ENCODE measurements at regions not wholly inside any gene's neighbourhood (a gene's known extent, or its start where the extent isn't known, plus 50 kb on each side); places are given as distances from the start of the nearest gene placed in this dataset.

DNA sequence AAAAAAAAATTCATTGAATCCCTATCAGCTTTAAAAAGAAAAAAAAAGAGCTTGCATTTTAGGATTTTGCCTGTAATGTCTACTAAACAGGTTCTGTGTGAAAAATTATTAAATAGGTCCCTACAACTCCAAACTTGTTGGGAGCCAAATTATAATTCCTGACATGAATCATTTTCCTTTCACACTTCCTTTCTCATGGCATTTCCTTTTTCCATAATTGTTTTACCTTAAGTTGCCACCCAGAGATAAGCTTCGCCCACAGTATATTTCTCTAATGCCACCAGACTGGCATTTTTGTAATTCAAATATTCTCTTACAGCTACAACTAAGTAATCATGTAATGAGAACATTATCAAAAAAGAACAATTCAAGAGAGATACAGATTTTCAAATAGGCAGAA is 348.8 kb downstream of the EFNA5 start:
- Histone ChIP-seq H3K4me1 (no peaks in the 10 kb centered on the region), H3K9me3 (no peaks in the 10 kb centered on the region), H3K27me3 (no peaks in the 10 kb centered on the region), H3K27ac (no peak overlapping the region), H3K4me3 (no peak overlapping the region), H3K36me3 (no peaks in the 10 kb centered on the region)
- TF ChIP-seq EP300 (IDR thresholded peaks at IDR 0.05) (no peak), POLR2A (IDR thresholded peaks at IDR 0.05) (no peak), POLR2AphosphoS5 (IDR thresholded peaks at IDR 0.05) (no peak)
- TF ChIP-seq, protein P1, sequence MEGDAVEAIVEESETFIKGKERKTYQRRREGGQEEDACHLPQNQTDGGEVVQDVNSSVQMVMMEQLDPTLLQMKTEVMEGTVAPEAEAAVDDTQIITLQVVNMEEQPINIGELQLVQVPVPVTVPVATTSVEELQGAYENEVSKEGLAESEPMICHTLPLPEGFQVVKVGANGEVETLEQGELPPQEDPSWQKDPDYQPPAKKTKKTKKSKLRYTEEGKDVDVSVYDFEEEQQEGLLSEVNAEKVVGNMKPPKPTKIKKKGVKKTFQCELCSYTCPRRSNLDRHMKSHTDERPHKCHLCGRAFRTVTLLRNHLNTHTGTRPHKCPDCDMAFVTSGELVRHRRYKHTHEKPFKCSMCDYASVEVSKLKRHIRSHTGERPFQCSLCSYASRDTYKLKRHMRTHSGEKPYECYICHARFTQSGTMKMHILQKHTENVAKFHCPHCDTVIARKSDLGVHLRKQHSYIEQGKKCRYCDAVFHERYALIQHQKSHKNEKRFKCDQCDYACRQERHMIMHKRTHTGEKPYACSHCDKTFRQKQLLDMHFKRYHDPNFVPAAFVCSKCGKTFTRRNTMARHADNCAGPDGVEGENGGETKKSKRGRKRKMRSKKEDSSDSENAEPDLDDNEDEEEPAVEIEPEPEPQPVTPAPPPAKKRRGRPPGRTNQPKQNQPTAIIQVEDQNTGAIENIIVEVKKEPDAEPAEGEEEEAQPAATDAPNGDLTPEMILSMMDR (IDR thresholded peaks at IDR 0.05), result no peak
- no peak for DNase-seq
- intact Hi-C loops (cut with DNase I), result no loop called here
- WGBS, 2 donors, result 81 to 87% methylated on average over 1 of the region's 1 CpG

DNA sequence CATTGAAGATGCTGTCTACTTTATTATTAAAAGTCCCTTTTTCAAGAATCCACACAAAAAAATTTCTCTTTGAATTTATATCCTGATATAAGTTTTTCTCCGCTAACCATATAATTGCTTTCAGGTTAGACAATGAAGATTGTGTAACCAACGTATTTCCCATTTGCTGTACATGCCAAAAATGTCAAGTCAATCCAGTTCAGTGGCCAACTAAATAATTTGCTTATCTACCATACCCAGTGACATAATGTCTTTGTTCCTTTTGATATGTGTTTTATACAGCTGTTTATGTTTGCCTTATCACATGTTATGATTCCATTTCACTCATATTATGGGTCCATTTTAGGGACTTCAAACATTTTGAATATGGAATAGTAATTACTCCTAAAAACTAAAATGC is 349.9 kb downstream of the EFNA5 start:
- H3K36me3 ChIP-seq, result no peaks in the 10 kb centered on the region
- no peak overlapping the region for H3K27ac ChIP-seq
- no peaks in the 10 kb centered on the region for H3K9me3 ChIP-seq
- intact Hi-C loops (cut with DNase I), result no loop called here
- no peaks in the 10 kb centered on the region for H3K4me1 ChIP-seq
- TF ChIP-seq, protein P1 (IDR thresholded peaks at IDR 0.05), result no peak
- TF ChIP-seq POLR2A (IDR thresholded peaks at IDR 0.05) (no peak), POLR2AphosphoS5 (IDR thresholded peaks at IDR 0.05) (no peak), EP300 (IDR thresholded peaks at IDR 0.05) (no peak)
- 19 to 60% methylated on average over 2 of the region's 2 CpGs for WGBS, 2 donors
- no peaks in the 10 kb centered on the region for H3K27me3 ChIP-seq
- DNase-seq, result no peak
- no peak overlapping the region for H3K4me3 ChIP-seq

DNA sequence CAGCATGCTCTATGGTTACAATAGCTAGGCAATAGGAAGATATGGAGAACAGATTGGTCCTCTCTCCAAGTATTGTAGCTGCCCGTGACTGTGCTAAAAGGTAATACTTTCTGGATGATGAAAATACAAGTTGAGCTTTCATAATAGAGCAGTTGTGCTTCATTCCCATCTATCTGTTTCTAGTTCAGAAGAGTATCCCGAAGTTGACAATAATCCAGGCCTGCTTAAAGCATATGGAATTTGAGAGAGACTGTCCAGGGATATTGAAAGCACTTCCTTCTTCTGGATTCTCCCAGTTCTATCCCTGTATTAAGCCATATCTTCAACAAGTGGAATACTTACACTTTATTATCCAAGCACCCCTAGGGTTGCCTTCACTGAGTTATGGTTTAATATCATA is 350.4 kb downstream of the EFNA5 start:
- Histone ChIP-seq H3K27me3 (no peaks in the 10 kb centered on the region), H3K27ac (no peak overlapping the region), H3K9me3 (no peaks in the 10 kb centered on the region), H3K36me3 (no peaks in the 10 kb centered on the region), H3K4me1 (no peaks in the 10 kb centered on the region), H3K4me3 (no peak overlapping the region)
- DNase-seq, result no peak
- no peak for TF ChIP-seq EP300 (IDR thresholded peaks at IDR 0.05)
- no peak for TF ChIP-seq POLR2AphosphoS5 (IDR thresholded peaks at IDR 0.05)
- TF ChIP-seq, protein P1 (IDR thresholded peaks at IDR 0.05), result no peak
- no peak for TF ChIP-seq POLR2A (IDR thresholded peaks at IDR 0.05)
- intact Hi-C loops (cut with DNase I), result no loop called here
- 85 to 92% methylated on average over 2 of the region's 2 CpGs for WGBS, 2 donors

DNA sequence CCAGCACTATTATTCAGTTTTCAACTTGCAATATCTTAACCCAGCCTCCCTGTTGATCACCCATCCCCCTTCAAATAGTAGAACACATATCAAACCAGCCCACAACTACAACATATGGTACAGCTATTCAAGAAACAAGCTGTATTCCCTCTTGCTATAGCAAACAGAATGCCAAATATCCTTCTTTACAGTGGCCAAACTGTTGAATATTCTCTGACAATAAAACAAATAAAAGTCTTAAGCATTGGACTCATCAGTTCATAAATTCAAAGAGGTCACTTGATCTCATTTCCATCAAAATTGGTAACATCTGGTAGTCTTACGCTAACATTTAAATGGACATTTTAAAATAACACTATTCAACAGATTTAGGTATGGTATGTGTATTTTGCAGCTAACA is 350.8 kb downstream of the EFNA5 start:
- intact Hi-C loops (cut with DNase I), result no loop called here
- H3K9me3 ChIP-seq, result no peaks in the 10 kb centered on the region
- DNase-seq, result no peak
- no peaks in the 10 kb centered on the region for H3K4me1 ChIP-seq
- no peak overlapping the region for H3K27ac ChIP-seq
- TF ChIP-seq POLR2A (IDR thresholded peaks at IDR 0.05) (no peak), POLR2AphosphoS5 (IDR thresholded peaks at IDR 0.05) (no peak), EP300 (IDR thresholded peaks at IDR 0.05) (no peak)
- TF ChIP-seq, protein P1 (IDR thresholded peaks at IDR 0.05), result no peak
- no peak overlapping the region for H3K4me3 ChIP-seq
- no peaks in the 10 kb centered on the region for H3K36me3 ChIP-seq
- 90 to 95% methylated on average over 1 of the region's 1 CpG for WGBS, 2 donors
- no peaks in the 10 kb centered on the region for H3K27me3 ChIP-seq

DNA sequence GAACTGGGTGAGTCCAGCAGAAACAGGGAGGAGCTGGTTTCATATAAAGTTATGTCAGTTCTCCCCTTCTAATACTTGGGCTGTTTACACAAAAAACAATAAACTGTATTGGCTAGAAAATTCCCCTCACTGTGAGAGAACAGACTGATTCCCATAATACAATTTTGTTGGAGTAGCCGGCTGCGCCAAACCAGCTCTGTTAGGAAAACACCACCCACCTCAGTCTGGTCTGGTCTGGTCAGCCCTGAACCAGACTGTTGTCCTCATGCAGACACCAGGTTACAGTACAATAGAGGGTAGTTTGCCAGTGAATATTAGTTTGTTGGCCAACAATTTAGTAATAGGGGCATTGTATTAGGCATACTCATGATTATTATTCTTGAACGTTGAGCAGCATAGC is 356.4 kb downstream of the EFNA5 start:
- no peak for DNase-seq
- Histone ChIP-seq H3K27ac (no peak overlapping the region), H3K27me3 (no peaks in the 10 kb centered on the region), H3K36me3 (no peaks in the 10 kb centered on the region), H3K4me1 (no peaks in the 10 kb centered on the region), H3K4me3 (no peak overlapping the region), H3K9me3 (no peaks in the 10 kb centered on the region)
- TF ChIP-seq POLR2AphosphoS5 (IDR thresholded peaks at IDR 0.05) (no peak), EP300 (IDR thresholded peaks at IDR 0.05) (no peak), POLR2A (IDR thresholded peaks at IDR 0.05) (no peak)
- TF ChIP-seq, protein P1 (IDR thresholded peaks at IDR 0.05), result no peak
- intact Hi-C loops (cut with DNase I), result no loop called here
- 73 to 74% methylated on average over 3 of the region's 3 CpGs for WGBS, 2 donors

Data from sigmoid colon (tissue), 6 donors.